PC-9 (cell line): ENCODE measurements at regions not wholly inside any gene's neighbourhood (a gene's known extent, or its start where the extent isn't known, plus 50 kb on each side); places are given as distances from the start of the nearest gene placed in this dataset.

Experiments
- BruUV-seq: library from RNA; stranded (reverse); fragments of 400-500 nt; replicated peaks from 2 replicates; lab custom pipeline; 2021; lab: Mats Ljungman, UMichigan
- CTCF ChIA-PET: fragments of 300-600 bp; sonication (Branson Sonifier 250); formaldehyde crosslinking; loops from one replicate; lab custom pipeline; 2022; ENCODE audit warnings: antibody characterized with exemption; lab: Charles Lee
- POLR2A ChIA-PET: fragments of 300-600 bp; sonication (Branson Sonifier 250); formaldehyde crosslinking; loops from one replicate; lab custom pipeline; 2022; ENCODE audit warnings: antibody characterized with exemption; ENCODE audit not compliant: unreplicated experiment; lab: Charles Lee
- DNase-seq, 2 experiments: peaks; one replicate each; pipeline versions ENCODE4 v3.0.0 to v3.0.0-alpha.2; 2015 to 2022; ENCODE audit warnings: mixed read lengths in 1 of 2
- H2AFZ ChIP-seq: fragments of 200-600 bp; sonication (generic); 2 replicates; pipeline ENCODE4 v1.8.1; 2017; ENCODE audit warnings: antibody characterized with exemption
- H3F3A ChIP-seq: fragments of 200-600 bp; sonication (generic); 2 replicates; pipeline ENCODE4 v1.8.1; 2017; ENCODE audit warnings: antibody characterized with exemption, mild to moderate bottlenecking, low read depth; ENCODE audit not compliant: insufficient read depth
- H3K27ac ChIP-seq: fragments of 200-600 bp; sonication (generic); 2 replicates; pipeline ENCODE4 v1.6.1; 2016; ENCODE audit warnings: mixed run types
- H3K27me3 ChIP-seq: fragments of 200-600 bp; sonication (generic); 2 replicates; pipeline ENCODE4 v1.6.1; 2016; ENCODE audit warnings: low read depth, mixed run types; ENCODE audit not compliant: insufficient read depth
- H3K36me3 ChIP-seq: fragments of 200-600 bp; sonication (generic); 2 replicates; pipeline ENCODE4 v1.6.1; 2016; ENCODE audit warnings: low read depth, mixed run types
- H3K4me1 ChIP-seq: fragments of 200-600 bp; sonication (generic); replicated peaks from 2 replicates; pipeline ENCODE4 v1.6.1; 2016; ENCODE audit warnings: mixed run types; ENCODE audit not compliant: insufficient read depth
- H3K4me2 ChIP-seq: fragments of 200-600 bp; sonication (generic); 2 replicates; pipeline ENCODE4 v1.6.1; 2017; ENCODE audit warnings: mixed run types
- H3K4me3 ChIP-seq: fragments of 200-600 bp; sonication (generic); 2 replicates; pipeline ENCODE4 v1.6.1; 2016; ENCODE audit warnings: mixed run types
- H3K79me2 ChIP-seq: fragments of 200-600 bp; sonication (generic); 2 replicates; pipeline ENCODE4 v1.6.1; 2017; ENCODE audit warnings: low read depth, mixed run types
- H3K9me2 ChIP-seq: fragments of 200-600 bp; sonication (generic); 2 replicates; pipeline ENCODE4 v1.8.1; 2017; ENCODE audit warnings: mild to moderate bottlenecking; ENCODE audit not compliant: insufficient read depth
- H3K9me3 ChIP-seq: fragments of 200-600 bp; sonication (generic); 2 replicates; pipeline ENCODE4 v1.8.1; 2016; ENCODE audit warnings: low read depth; ENCODE audit not compliant: insufficient read depth
- H4K20me1 ChIP-seq: fragments of 200-600 bp; sonication (generic); 2 replicates; pipeline ENCODE4 v1.8.1; 2017; ENCODE audit not compliant: insufficient read depth
- EZH2 ChIP-seq: fragments of 200-600 bp; sonication (generic); IDR thresholded peaks from 2 replicates; pipeline ENCODE4 v1.8.0; 2017; ENCODE audit warnings: antibody characterized with exemption, low read depth
- intact Hi-C: fragments of 100-400 bp; cut with micrococcal nuclease; formaldehyde crosslinking; loops from one replicate; pipeline ENCODE4 v1.10.0; 2022; ENCODE audit not compliant: unreplicated experiment
- TF ChIP-seq, protein P1 (sequence below): fragments of 200-600 bp; sonication (generic); conservative IDR thresholded peaks from 2 replicates; pipeline ENCODE4 v1.6.1; 2017; ENCODE audit warnings: mixed run types, antibody characterized with exemption, mild to moderate bottlenecking, moderate library complexity

- Histone ChIP-seq H3K27me3 (peaks cover 21% of the 10 kb centered on the region; the same call in 1 of the 2 replicates), H3K9me3 (no peaks in the 10 kb centered on the region), H3F3A (no peaks in the 10 kb centered on the region), H3K4me1 (no peaks in the 10 kb centered on the region), H4K20me1 (no peaks in the 10 kb centered on the region), H3K79me2 (no peaks in the 10 kb centered on the region), H3K9me2 (no peaks in the 10 kb centered on the region), H3K4me3 (no peak overlapping the region), H3K36me3 (no peaks in the 10 kb centered on the region), H3K4me2 (no peak overlapping the region), H3K27ac (no peak overlapping the region), H2AFZ (no peak overlapping the region)
- intact Hi-C loops: no loop called here
- DNase-seq: no peak
- CTCF ChIA-PET: no interaction called here
- no TSS peak for BruUV-seq
- no peak for TF ChIP-seq EZH2
- TF ChIP-seq, protein P1, sequence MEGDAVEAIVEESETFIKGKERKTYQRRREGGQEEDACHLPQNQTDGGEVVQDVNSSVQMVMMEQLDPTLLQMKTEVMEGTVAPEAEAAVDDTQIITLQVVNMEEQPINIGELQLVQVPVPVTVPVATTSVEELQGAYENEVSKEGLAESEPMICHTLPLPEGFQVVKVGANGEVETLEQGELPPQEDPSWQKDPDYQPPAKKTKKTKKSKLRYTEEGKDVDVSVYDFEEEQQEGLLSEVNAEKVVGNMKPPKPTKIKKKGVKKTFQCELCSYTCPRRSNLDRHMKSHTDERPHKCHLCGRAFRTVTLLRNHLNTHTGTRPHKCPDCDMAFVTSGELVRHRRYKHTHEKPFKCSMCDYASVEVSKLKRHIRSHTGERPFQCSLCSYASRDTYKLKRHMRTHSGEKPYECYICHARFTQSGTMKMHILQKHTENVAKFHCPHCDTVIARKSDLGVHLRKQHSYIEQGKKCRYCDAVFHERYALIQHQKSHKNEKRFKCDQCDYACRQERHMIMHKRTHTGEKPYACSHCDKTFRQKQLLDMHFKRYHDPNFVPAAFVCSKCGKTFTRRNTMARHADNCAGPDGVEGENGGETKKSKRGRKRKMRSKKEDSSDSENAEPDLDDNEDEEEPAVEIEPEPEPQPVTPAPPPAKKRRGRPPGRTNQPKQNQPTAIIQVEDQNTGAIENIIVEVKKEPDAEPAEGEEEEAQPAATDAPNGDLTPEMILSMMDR: no peak
- POLR2A ChIA-PET: no interaction called here
These were observed 850.8 kb upstream of the RBFOX1 start for GRCh38 chr16:6481894-6482293.

- Histone ChIP-seq H2AFZ (no peak overlapping the region), H3K27me3 (no peaks in the 10 kb centered on the region), H4K20me1 (no peaks in the 10 kb centered on the region; the same call in 1 of the 2 replicates), H3K36me3 (no peaks in the 10 kb centered on the region), H3K9me2 (no peaks in the 10 kb centered on the region), H3F3A (no peaks in the 10 kb centered on the region), H3K4me1 (no peaks in the 10 kb centered on the region), H3K4me3 (no peak overlapping the region), H3K9me3 (no peaks in the 10 kb centered on the region), H3K27ac (no peak overlapping the region), H3K4me2 (no peak overlapping the region), H3K79me2 (no peaks in the 10 kb centered on the region)
- TF ChIP-seq EZH2: no peak
- TF ChIP-seq, protein P1: no peak
- no peak for DNase-seq
- no TSS peak for BruUV-seq
- ChIA-PET POLR2A (no interaction called here), CTCF (no interaction called here)
- intact Hi-C loops: no loop called here
These were observed 878.9 kb upstream of the RBFOX1 start for GRCh38 chr16:6453742-6454141.

DNA sequence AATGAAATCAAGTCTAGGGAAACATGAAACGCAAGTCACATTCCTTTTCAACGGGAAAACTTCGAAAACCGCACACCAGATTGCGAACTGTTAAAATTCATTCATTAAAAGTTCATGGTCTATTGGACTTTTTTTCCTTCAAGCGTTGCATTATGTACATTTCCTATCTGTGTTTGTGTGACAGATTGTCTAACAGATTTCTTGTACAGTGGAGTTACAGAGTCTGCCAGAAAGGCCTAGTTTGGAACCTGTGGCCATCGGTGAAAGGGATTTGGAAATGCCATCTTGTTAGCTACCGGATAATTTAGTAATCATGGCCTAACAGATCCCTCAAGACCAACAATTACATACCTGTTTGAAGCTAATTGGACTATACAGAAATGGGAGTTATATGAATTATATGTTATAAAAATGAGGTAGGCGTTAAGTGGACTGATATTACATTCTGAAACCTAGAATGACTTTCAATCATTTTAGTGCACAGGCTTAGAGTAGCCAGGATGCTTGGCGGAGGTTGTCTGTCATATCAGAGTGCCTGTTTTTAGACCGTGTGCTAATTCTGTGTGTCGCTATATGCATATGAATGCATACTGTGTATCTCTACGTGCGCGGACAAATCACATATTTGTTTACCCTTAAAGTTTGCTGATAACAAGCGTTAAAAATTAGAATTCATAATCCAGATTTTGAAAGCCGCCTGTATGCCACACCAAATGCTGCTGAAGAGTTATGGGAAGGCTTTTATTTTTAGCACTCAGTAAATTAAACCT is 885.4 kb upstream of the RBFOX1 start:
- no peak for TF ChIP-seq EZH2
- TF ChIP-seq, protein P1: no peak
- intact Hi-C loops: no loop called here
- no peaks in the 10 kb centered on the region for H3F3A ChIP-seq
- no peaks in the 10 kb centered on the region for H4K20me1 ChIP-seq
- no peak overlapping the region for H2AFZ ChIP-seq
- no peaks in the 10 kb centered on the region for H3K79me2 ChIP-seq
- no peak overlapping the region for H3K4me3 ChIP-seq
- H3K27ac ChIP-seq: no peak overlapping the region
- ChIA-PET CTCF (no interaction called here), POLR2A (no interaction called here)
- no peaks in the 10 kb centered on the region for H3K9me2 ChIP-seq
- no peak for DNase-seq
- H3K36me3 ChIP-seq: no peaks in the 10 kb centered on the region
- no peaks in the 10 kb centered on the region for H3K9me3 ChIP-seq
- H3K4me2 ChIP-seq: no peak overlapping the region
- H3K4me1 ChIP-seq: no peaks in the 10 kb centered on the region
- BruUV-seq: no TSS peak
- no peaks in the 10 kb centered on the region for H3K27me3 ChIP-seq
